HG02623 (cell line): ENCODE measurements at regions not wholly inside any gene's neighbourhood (a gene's known extent, or its start where the extent isn't known, plus 50 kb on each side); places are given as distances from the start of the nearest gene placed in this dataset.
"Not testable (repeated sequence)": the region's sequence is repeated elsewhere in the genome, so short reads cannot be mapped to it uniquely, and the experiment has no call there.

Experiments
- ATAC-seq: cut with Tn5 transposase; IDR thresholded peaks from one replicate; pipeline ENCODE4 v1.9.1; 2021; ENCODE audit warnings: moderate library complexity; ENCODE audit not compliant: unreplicated experiment

DNA sequence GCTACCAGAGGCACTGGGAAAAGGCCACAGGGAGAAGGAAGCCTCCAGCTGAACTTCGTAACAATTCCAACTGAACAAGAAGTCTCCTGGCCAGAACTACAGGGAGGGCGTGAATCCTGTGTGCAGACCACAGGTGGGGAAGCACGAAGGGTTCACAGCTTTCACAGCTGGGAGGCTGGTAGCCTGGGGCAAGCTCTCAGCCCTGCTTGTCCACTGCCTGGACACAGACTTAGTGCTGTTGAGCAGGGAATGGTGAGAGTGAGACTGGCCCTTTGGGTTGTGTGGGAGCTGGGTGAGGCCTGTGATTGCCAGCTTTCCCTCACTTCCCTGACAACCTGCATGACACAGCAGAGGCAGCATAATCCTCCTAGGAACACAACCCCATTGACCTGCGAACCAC lies 52.1 kb upstream of the TMEM45B start:
- ATAC-seq, result not testable (repeated sequence)

DNA sequence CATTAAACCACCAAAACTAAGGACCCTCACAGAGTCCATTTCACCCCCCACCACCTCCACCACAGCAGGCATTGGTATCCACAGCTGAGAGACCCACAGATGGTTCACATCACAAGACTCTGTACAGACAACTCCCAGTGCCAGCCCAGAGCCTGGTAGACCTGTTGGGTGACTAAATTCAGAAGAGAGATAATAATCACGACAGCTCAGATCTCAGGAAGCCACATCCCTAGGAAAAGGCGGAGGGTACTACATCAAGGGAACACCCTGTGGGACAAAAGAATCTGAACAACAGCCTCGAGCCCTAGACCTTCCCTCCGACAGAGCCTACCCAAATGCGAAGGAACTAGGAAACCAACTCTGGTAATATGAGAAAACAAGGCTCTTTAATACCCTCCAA lies 51.4 kb upstream of the TMEM45B start:
- ATAC-seq, result not testable (repeated sequence)
